Uterus (tissue), 3 donors: ENCODE measurements at regions not wholly inside any gene's neighbourhood (a gene's known extent, or its start where the extent isn't known, plus 50 kb on each side); places are given as distances from the start of the nearest gene placed in this dataset.

Source experiments
- DNase-seq, 2 donors: peaks; one replicate each; pipeline ENCODE4 v3.0.0-alpha.2; 2019 to 2020
- H3K27ac ChIP-seq, 2 donors: fragments of 200-600 bp; sonication (generic); 1 replicate in 1 of 2; 2 replicates in 1 of 2; pipeline ENCODE4 v1.5.1; 2016 to 2018
- H3K27me3 ChIP-seq, 2 donors: fragments of 200-600 bp; sonication (generic); one replicate each; pipeline ENCODE4 v1.5.1; 2018 to 2019; ENCODE audit warnings: control low read depth in 1 of 2
- H3K36me3 ChIP-seq, 2 donors: fragments of 200-600 bp; sonication (generic); one replicate each; pipeline ENCODE4 v1.5.1; 2019; ENCODE audit warnings: control low read depth in 1 of 2
- H3K4me1 ChIP-seq, 2 donors: fragments of 200-600 bp; sonication (generic); one replicate each; pipeline ENCODE4 v1.5.1; 2018 to 2019; ENCODE audit warnings: control low read depth in 1 of 2
- H3K4me3 ChIP-seq, 2 donors: fragments of 200-600 bp; sonication (generic); 1 replicate in 1 of 2; 2 replicates in 1 of 2; pipeline ENCODE4 v1.5.1; 2018 to 2019; ENCODE audit warnings: mild to moderate bottlenecking in 1 of 2
- H3K9me3 ChIP-seq, 2 donors: fragments of 200-600 bp; sonication (generic); one replicate each; pipeline ENCODE4 v1.5.1; 2019; ENCODE audit warnings: control low read depth in 1 of 2
- CTCF ChIP-seq, 4 experiments: fragments of 200-600 bp in 2 of 4; fragments of 450-650 bp in 2 of 4; sonication (generic) in 2 of 4; IDR thresholded peaks; one replicate each; pipeline ENCODE4 v1.5.1; 2016 to 2019; ENCODE audit warnings: antibody characterized with exemption in 4 of 4, mild to moderate bottlenecking in 2 of 4, moderate library complexity in 1 of 4
- POLR2A ChIP-seq, 2 donors: fragments of 450-650 bp; IDR thresholded peaks; one replicate each; pipeline ENCODE4 v1.6.1; 2016; ENCODE audit warnings: antibody characterized with exemption in 2 of 2, mild to moderate bottlenecking in 1 of 2, moderate library complexity in 1 of 2
- intact Hi-C: fragments of 100-400 bp; cut with DNase I; formaldehyde crosslinking; loops from one replicate; pipeline ENCODE4 v1.15.1; 2023; ENCODE audit warnings: low total_unique reads
- donor health status: DM: yes; HTN: yes; CAD: no.

DNA sequence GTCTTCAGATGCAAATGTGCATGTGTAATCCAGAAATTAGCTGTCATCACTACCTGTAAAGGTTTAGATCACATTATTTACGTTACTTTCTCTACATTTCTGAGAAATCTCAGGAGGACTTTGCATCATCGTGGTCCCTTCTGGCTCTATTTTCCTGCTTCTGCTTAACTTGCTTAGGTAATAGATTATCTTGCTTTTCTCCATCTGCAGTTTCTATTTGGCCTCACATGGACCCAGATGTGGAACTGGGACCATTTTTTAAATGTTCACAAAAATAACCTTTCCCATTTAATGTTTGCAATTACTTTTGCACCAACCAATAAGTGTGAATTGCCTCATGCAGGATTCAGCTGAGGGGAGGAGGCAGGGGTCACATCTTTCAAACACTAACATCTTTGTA lies 278.4 kb upstream of the SEMA3C start:
- H3K27me3 ChIP-seq, result no peaks in the 10 kb centered on the region
- no peak for DNase-seq
- no peak for TF ChIP-seq CTCF (IDR thresholded peaks at IDR 0.05)
- TF ChIP-seq POLR2A (IDR thresholded peaks at IDR 0.05), result no peak
- no peaks in the 10 kb centered on the region for H3K9me3 ChIP-seq
- H3K4me1 ChIP-seq, result no peaks in the 10 kb centered on the region
- no peak overlapping the region for H3K27ac ChIP-seq
- intact Hi-C loops, result no loop called here
- H3K4me3 ChIP-seq, result no peak overlapping the region
- no peaks in the 10 kb centered on the region for H3K36me3 ChIP-seq

DNA sequence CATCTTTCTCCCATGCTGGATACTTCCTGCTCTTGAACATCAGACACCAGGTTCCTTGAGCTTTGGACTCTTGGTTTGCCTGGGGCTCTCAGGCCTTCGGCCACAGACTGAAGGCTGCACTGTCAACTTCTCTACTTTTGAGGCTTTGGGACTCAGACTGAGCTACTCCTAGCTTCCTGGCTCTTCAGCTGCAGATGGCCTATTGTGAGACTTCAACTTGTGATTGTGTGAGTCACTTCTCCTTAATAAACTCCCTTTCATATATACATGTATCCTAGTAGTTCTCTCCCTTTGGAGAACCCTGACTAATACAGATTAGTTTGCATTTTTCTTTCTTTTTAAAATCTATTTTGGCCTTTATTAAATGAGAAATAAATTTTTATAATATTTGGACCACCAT lies 276.2 kb upstream of the SEMA3C start:
- Histone ChIP-seq H3K27me3 (no peaks in the 10 kb centered on the region), H3K4me3 (no peak overlapping the region), H3K9me3 (no peaks in the 10 kb centered on the region), H3K27ac (no peak overlapping the region), H3K4me1 (no peaks in the 10 kb centered on the region), H3K36me3 (no peaks in the 10 kb centered on the region)
- intact Hi-C loops, result no loop called here
- TF ChIP-seq CTCF (IDR thresholded peaks at IDR 0.05), result no peak
- no peak for TF ChIP-seq POLR2A (IDR thresholded peaks at IDR 0.05)
- no peak for DNase-seq

- Histone ChIP-seq H3K27me3 (no peaks in the 10 kb centered on the region), H3K4me1 (no peaks in the 10 kb centered on the region), H3K4me3 (no peak overlapping the region), H3K36me3 (no peaks in the 10 kb centered on the region), H3K27ac (no peak overlapping the region), H3K9me3 (no peaks in the 10 kb centered on the region)
- no peak for TF ChIP-seq POLR2A (IDR thresholded peaks at IDR 0.05)
- TF ChIP-seq CTCF (IDR thresholded peaks at IDR 0.05), result no peak
- intact Hi-C loops, result no loop called here
- no peak for DNase-seq
These were observed 272.3 kb upstream of the SEMA3C start for GRCh38 chr7:81190997-81191768.

GRCh38 chr7:81187753-81188152 lies 268.9 kb upstream of the SEMA3C start:
- Histone ChIP-seq H3K4me3 (no peak overlapping the region), H3K9me3 (no peaks in the 10 kb centered on the region), H3K27me3 (no peaks in the 10 kb centered on the region), H3K36me3 (no peaks in the 10 kb centered on the region), H3K4me1 (no peaks in the 10 kb centered on the region), H3K27ac (no peak overlapping the region)
- intact Hi-C loops, result no loop called here
- no peak for TF ChIP-seq POLR2A (IDR thresholded peaks at IDR 0.05)
- TF ChIP-seq CTCF (IDR thresholded peaks at IDR 0.05), result no peak
- DNase-seq, result no peak

- intact Hi-C loops, result no loop called here
- no peaks in the 10 kb centered on the region for H3K27me3 ChIP-seq
- TF ChIP-seq CTCF (IDR thresholded peaks at IDR 0.05) (no peak), POLR2A (IDR thresholded peaks at IDR 0.05) (no peak)
- no peak overlapping the region for H3K27ac ChIP-seq
- H3K4me1 ChIP-seq, result no peaks in the 10 kb centered on the region
- H3K9me3 ChIP-seq, result no peaks in the 10 kb centered on the region
- H3K4me3 ChIP-seq, result no peak overlapping the region
- H3K36me3 ChIP-seq, result no peaks in the 10 kb centered on the region
- no peak for DNase-seq
These were observed 267.8 kb upstream of the SEMA3C start for GRCh38 chr7:81186691-81187090.
